Suprapubic skin (tissue), 4 donors: ENCODE measurements at regions not wholly inside any gene's neighbourhood (a gene's known extent, or its start where the extent isn't known, plus 50 kb on each side); places are given as distances from the start of the nearest gene placed in this dataset.

Experiments
- DNase-seq, 2 donors: peaks; one replicate each; pipeline ENCODE4 v3.0.0-alpha.2; 2019; ENCODE audit warnings: low spot score in 2 of 2
- H3K27ac ChIP-seq: fragments of 200-600 bp; sonication (generic); one replicate; pipeline ENCODE4 v1.5.1; 2019
- H3K27me3 ChIP-seq: fragments of 200-600 bp; sonication (generic); one replicate; pipeline ENCODE4 v1.5.1; 2019
- H3K36me3 ChIP-seq: fragments of 200-600 bp; sonication (generic); one replicate; pipeline ENCODE4 v1.5.1; 2019
- H3K4me1 ChIP-seq: fragments of 200-600 bp; sonication (generic); one replicate; pipeline ENCODE4 v1.5.1; 2019
- H3K4me3 ChIP-seq: fragments of 200-600 bp; sonication (generic); one replicate; pipeline ENCODE4 v1.5.1; 2019; ENCODE audit warnings: mild to moderate bottlenecking
- H3K9me3 ChIP-seq: fragments of 200-600 bp; sonication (generic); one replicate; pipeline ENCODE4 v1.5.1; 2019
- EP300 ChIP-seq: sonication (generic); formaldehyde crosslinking; IDR thresholded peaks from one replicate; pipeline ENCODE4 v1.6.1; 2017; ENCODE audit warnings: antibody characterized with exemption
- POLR2A ChIP-seq, 2 donors: fragments of 450-650 bp; IDR thresholded peaks; one replicate each; pipeline ENCODE4 v1.6.1; 2017; ENCODE audit warnings: antibody characterized with exemption in 2 of 2, mild to moderate bottlenecking in 2 of 2, moderate library complexity in 2 of 2
- POLR2AphosphoS5 ChIP-seq, 3 donors: sonication (generic); formaldehyde crosslinking; IDR thresholded peaks; one replicate each; pipeline ENCODE4 v1.6.1; 2017; ENCODE audit warnings: antibody characterized with exemption in 3 of 3
- WGBS: methylation state at CpG from one replicate; pipeline ENCODE4 v1.1.5; 2018; 5-methylcytosine and 5-hydroxymethylcytosine counted together
- TF ChIP-seq, protein P1 (sequence below), 2 donors: fragments of 200-600 bp in 1 of 2; fragments of 450-650 bp in 1 of 2; sonication (generic) in 1 of 2; IDR thresholded peaks; one replicate each; pipeline ENCODE4 v1.5.1; 2016 to 2019; ENCODE audit warnings: antibody characterized with exemption in 2 of 2, mild to moderate bottlenecking in 1 of 2, moderate library complexity in 1 of 2

- H3K4me1 ChIP-seq, result no peaks in the 10 kb centered on the region
- TF ChIP-seq, protein P1, sequence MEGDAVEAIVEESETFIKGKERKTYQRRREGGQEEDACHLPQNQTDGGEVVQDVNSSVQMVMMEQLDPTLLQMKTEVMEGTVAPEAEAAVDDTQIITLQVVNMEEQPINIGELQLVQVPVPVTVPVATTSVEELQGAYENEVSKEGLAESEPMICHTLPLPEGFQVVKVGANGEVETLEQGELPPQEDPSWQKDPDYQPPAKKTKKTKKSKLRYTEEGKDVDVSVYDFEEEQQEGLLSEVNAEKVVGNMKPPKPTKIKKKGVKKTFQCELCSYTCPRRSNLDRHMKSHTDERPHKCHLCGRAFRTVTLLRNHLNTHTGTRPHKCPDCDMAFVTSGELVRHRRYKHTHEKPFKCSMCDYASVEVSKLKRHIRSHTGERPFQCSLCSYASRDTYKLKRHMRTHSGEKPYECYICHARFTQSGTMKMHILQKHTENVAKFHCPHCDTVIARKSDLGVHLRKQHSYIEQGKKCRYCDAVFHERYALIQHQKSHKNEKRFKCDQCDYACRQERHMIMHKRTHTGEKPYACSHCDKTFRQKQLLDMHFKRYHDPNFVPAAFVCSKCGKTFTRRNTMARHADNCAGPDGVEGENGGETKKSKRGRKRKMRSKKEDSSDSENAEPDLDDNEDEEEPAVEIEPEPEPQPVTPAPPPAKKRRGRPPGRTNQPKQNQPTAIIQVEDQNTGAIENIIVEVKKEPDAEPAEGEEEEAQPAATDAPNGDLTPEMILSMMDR (IDR thresholded peaks at IDR 0.05), result no peak
- TF ChIP-seq POLR2A (IDR thresholded peaks at IDR 0.05) (no peak), POLR2AphosphoS5 (IDR thresholded peaks at IDR 0.05) (no peak), EP300 (no peak)
- DNase-seq, result no peak
- no peak overlapping the region for H3K27ac ChIP-seq
- H3K36me3 ChIP-seq, result no peaks in the 10 kb centered on the region
- no peaks in the 10 kb centered on the region for H3K27me3 ChIP-seq
- H3K4me3 ChIP-seq, result no peak overlapping the region
- WGBS, result 89% methylated on average over 1 of the region's 1 CpG
- H3K9me3 ChIP-seq, result no peaks in the 10 kb centered on the region
Observed at GRCh38 chr12:68387338-68387737, 55.2 kb upstream of the MDM1 start.

DNA sequence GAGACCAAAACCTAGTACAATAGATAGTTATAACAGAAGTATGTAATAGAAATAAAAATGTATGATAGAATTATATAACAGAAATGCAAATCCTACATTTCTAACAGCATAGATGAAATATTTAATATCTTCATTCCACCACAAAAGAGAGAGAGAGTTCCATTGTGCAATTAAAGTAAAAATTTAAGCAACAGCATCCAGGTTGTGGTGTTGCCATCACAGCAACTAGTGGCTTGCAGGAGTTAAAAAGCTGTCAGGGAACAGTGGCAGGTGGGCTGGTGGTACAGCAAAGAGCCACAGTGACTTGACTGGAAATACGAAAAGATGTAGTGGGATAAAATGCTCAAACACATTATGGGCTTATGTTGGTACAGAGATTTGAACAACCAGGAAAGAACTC lies 57.1 kb upstream of the MDM1 start:
- H3K4me1 ChIP-seq, result no peaks in the 10 kb centered on the region
- H3K36me3 ChIP-seq, result no peaks in the 10 kb centered on the region
- DNase-seq, result no peak
- no peaks in the 10 kb centered on the region for H3K9me3 ChIP-seq
- H3K27me3 ChIP-seq, result no peaks in the 10 kb centered on the region
- H3K27ac ChIP-seq, result no peak overlapping the region
- no peak for TF ChIP-seq POLR2A (IDR thresholded peaks at IDR 0.05)
- TF ChIP-seq POLR2AphosphoS5 (IDR thresholded peaks at IDR 0.05), result no peak
- TF ChIP-seq, protein P1 (IDR thresholded peaks at IDR 0.05), result no peak
- no peak for TF ChIP-seq EP300
- 94% methylated on average over 1 of the region's 1 CpG for WGBS
- H3K4me3 ChIP-seq, result no peak overlapping the region

DNA sequence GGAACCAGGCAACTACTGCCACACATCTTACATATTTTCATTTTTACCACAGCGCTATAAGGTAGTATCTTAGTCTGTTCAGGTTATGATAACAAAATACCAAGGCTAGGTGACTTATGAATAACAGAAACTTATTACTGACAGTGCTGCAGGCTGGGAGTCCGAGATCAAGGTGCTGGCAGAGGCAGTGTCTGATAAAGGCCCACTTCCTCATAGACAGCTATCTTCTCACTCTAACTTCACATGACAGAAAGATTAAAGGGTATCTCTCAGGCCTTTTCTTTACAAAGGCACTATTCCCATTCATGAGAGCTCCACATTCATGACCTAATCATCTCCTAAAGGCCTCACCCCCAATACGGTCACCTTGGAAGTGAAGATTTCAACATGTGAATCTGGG lies 59.8 kb upstream of the MDM1 start:
- Histone ChIP-seq H3K27me3 (no peaks in the 10 kb centered on the region), H3K4me3 (no peak overlapping the region), H3K36me3 (no peaks in the 10 kb centered on the region), H3K27ac (no peak overlapping the region), H3K9me3 (no peaks in the 10 kb centered on the region), H3K4me1 (no peaks in the 10 kb centered on the region)
- WGBS, result 96% methylated on average over 3 of the region's 3 CpGs
- TF ChIP-seq, protein P1 (IDR thresholded peaks at IDR 0.05), result no peak
- TF ChIP-seq POLR2AphosphoS5 (IDR thresholded peaks at IDR 0.05) (no peak), EP300 (no peak), POLR2A (IDR thresholded peaks at IDR 0.05) (no peak)
- DNase-seq, result no peak

GRCh38 chr12:68392376-68392775 lies 60.2 kb upstream of the MDM1 start:
- H3K36me3 ChIP-seq, result no peaks in the 10 kb centered on the region
- no peak for DNase-seq
- TF ChIP-seq, protein P1 (IDR thresholded peaks at IDR 0.05), result no peak
- no peak for TF ChIP-seq POLR2AphosphoS5 (IDR thresholded peaks at IDR 0.05)
- TF ChIP-seq EP300, result no peak
- TF ChIP-seq POLR2A (IDR thresholded peaks at IDR 0.05), result no peak
- H3K9me3 ChIP-seq, result no peaks in the 10 kb centered on the region
- H3K4me3 ChIP-seq, result no peak overlapping the region
- no peak overlapping the region for H3K27ac ChIP-seq
- H3K4me1 ChIP-seq, result no peaks in the 10 kb centered on the region
- no peaks in the 10 kb centered on the region for H3K27me3 ChIP-seq

DNA sequence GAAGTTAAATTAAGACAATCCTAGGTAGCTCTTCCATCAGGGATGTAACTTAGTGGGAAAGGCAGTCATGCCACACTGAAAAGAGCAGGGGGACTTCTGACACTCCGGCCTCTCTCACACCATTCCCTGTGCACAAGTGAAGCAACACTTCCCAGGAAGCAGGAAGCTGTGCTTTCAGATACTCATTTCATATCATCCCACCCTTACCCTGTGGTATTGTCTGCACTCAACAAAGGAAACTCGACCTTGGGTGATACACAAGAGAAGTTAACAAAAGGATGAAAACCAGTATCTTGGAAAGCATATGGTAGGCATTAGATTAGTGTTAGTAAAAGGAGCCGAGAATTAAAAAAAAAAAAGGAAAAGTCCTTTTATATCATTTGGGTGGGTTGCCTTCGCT lies 61.3 kb upstream of the MDM1 start:
- no peaks in the 10 kb centered on the region for H3K9me3 ChIP-seq
- no peak for DNase-seq
- no peaks in the 10 kb centered on the region for H3K27me3 ChIP-seq
- H3K4me3 ChIP-seq, result no peak overlapping the region
- WGBS, result 72% methylated on average over 4 of the region's 4 CpGs
- H3K27ac ChIP-seq, result no peak overlapping the region
- no peaks in the 10 kb centered on the region for H3K36me3 ChIP-seq
- TF ChIP-seq POLR2AphosphoS5 (IDR thresholded peaks at IDR 0.05), result no peak
- TF ChIP-seq EP300, result no peak
- TF ChIP-seq POLR2A (IDR thresholded peaks at IDR 0.05), result no peak
- TF ChIP-seq, protein P1 (IDR thresholded peaks at IDR 0.05), result no peak
- H3K4me1 ChIP-seq, result no peaks in the 10 kb centered on the region
